ENCODE measurements at regions not wholly inside any gene's neighbourhood (a gene's known extent, or its start where the extent isn't known, plus 50 kb on each side); places are given as distances from the start of the nearest gene placed in this dataset.

DNA sequence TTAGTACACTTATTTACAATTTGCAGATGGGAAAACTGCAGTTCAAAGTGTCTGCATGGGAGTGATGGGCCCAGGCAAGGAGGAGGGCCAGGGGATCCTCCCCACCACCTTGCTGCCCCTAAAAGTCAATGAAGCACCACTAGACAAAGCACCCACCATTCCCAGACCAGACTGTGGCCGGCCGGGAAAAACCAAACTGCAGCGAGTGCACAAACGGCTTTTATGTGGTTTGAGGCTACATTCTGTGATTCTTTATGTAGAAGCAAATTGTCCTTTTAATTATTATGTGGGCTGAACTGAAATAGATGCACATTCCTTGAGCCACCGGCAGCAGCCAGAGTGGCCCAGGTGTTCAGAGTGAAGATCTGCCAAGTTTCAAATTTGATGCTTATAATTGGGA lies 585.3 kb upstream of the KLF4 start:
- TF ChIP-seq, protein P1, sequence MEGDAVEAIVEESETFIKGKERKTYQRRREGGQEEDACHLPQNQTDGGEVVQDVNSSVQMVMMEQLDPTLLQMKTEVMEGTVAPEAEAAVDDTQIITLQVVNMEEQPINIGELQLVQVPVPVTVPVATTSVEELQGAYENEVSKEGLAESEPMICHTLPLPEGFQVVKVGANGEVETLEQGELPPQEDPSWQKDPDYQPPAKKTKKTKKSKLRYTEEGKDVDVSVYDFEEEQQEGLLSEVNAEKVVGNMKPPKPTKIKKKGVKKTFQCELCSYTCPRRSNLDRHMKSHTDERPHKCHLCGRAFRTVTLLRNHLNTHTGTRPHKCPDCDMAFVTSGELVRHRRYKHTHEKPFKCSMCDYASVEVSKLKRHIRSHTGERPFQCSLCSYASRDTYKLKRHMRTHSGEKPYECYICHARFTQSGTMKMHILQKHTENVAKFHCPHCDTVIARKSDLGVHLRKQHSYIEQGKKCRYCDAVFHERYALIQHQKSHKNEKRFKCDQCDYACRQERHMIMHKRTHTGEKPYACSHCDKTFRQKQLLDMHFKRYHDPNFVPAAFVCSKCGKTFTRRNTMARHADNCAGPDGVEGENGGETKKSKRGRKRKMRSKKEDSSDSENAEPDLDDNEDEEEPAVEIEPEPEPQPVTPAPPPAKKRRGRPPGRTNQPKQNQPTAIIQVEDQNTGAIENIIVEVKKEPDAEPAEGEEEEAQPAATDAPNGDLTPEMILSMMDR (IDR thresholded peaks at IDR 0.05; ENCODE audit: extremely low read depth in 1 of 2, insufficient read depth in 1 of 2, low read depth in 1 of 2, low read length in 2 of 2): no peak
- TF ChIP-seq POLR2A (IDR thresholded peaks at IDR 0.05; ENCODE audit: low read depth, low read length) (no peak), POLR2AphosphoS5 (IDR thresholded peaks at IDR 0.05; ENCODE audit: insufficient read depth, low read depth, low read length) (no peak), EZH2 (IDR thresholded peaks at IDR 0.05; ENCODE audit: borderline replicate concordance, low read depth, low read length, severe bottlenecking) (no peak), JUN (IDR thresholded peaks at IDR 0.05; ENCODE audit: borderline replicate concordance, insufficient read depth, insufficient read length, low read depth) (no peak), GATA2 (IDR thresholded peaks at IDR 0.05; ENCODE audit: insufficient read depth, insufficient read length, low read depth, low read length) (no peak)
- TF ChIP-seq, protein P2, sequence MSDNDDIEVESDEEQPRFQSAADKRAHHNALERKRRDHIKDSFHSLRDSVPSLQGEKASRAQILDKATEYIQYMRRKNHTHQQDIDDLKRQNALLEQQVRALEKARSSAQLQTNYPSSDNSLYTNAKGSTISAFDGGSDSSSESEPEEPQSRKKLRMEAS (IDR thresholded peaks at IDR 0.05; ENCODE audit: insufficient read depth, insufficient read length): no peak

Measured in endothelial cell of umbilical vein (primary cell).